Upper lobe of left lung (tissue), 6 donors: ENCODE measurements at regions not wholly inside any gene's neighbourhood (a gene's known extent, or its start where the extent isn't known, plus 50 kb on each side); places are given as distances from the start of the nearest gene placed in this dataset.
"Not testable (repeated sequence)": the region's sequence is repeated elsewhere in the genome, so short reads cannot be mapped to it uniquely, and the experiment has no call there.

Experiments used
- ATAC-seq, 2 donors: fragments of 200-7000 bp; cut with Tn5 transposase; one replicate each; pipeline ENCODE4 v1.9.1; 2022; ENCODE audit warnings: mild to moderate bottlenecking in 2 of 2, moderate library complexity in 2 of 2; ENCODE audit not compliant: low FRiP score in 2 of 2
- DNase-seq, 2 donors: peaks; one replicate each; pipeline ENCODE4 v3.0.0-alpha.2; 2019 to 2020
- H3K27ac ChIP-seq, 4 donors: fragments of 200-600 bp; sonication (generic); one replicate each; pipeline ENCODE4 v1.5.1; 2016 to 2019
- H3K27me3 ChIP-seq, 4 donors: fragments of 200-600 bp; sonication (generic); one replicate each; pipeline ENCODE4 v1.5.1; 2017 to 2019
- H3K36me3 ChIP-seq, 4 donors: fragments of 200-600 bp; sonication (generic); one replicate each; pipeline ENCODE4 v1.5.1; 2016 to 2019
- H3K4me1 ChIP-seq, 4 donors: fragments of 200-600 bp; sonication (generic); one replicate each; pipeline ENCODE4 v1.5.1; 2018 to 2019
- H3K4me3 ChIP-seq, 4 donors: fragments of 200-600 bp; sonication (generic); one replicate each; pipeline ENCODE4 v1.5.1; 2017 to 2019; ENCODE audit warnings: mild to moderate bottlenecking in 2 of 4, moderate library complexity in 1 of 4
- H3K9me3 ChIP-seq, 4 donors: fragments of 200-600 bp; sonication (generic); one replicate each; pipeline ENCODE4 v1.5.1; 2018 to 2019
- CTCF ChIP-seq, 6 experiments: fragments of 450-650 bp in 4 of 6; fragments of 200-600 bp in 2 of 6; sonication (generic) in 2 of 6; IDR thresholded peaks; one replicate each; pipeline ENCODE4 v1.5.1; 2016 to 2019; ENCODE audit warnings: antibody characterized with exemption in 6 of 6
- EP300 ChIP-seq, 4 donors: sonication (generic); formaldehyde crosslinking; IDR thresholded peaks; one replicate each; pipeline ENCODE4 v1.5.1; 2017; ENCODE audit warnings: antibody characterized with exemption in 4 of 4, control low read depth in 2 of 4
- POLR2A ChIP-seq, 4 donors: fragments of 450-650 bp; IDR thresholded peaks; one replicate each; pipeline ENCODE4 v1.5.1; 2016 to 2017; ENCODE audit warnings: antibody characterized with exemption in 4 of 4, mild to moderate bottlenecking in 2 of 4
- POLR2AphosphoS5 ChIP-seq, 2 donors: sonication (generic); formaldehyde crosslinking; IDR thresholded peaks; one replicate each; pipeline ENCODE4 v1.5.1; 2017; ENCODE audit warnings: antibody characterized with exemption in 2 of 2
- WGBS, 2 donors: methylation state at CpG; one replicate each; pipeline ENCODE4 v1.1.5; 2017 to 2018; 5-methylcytosine and 5-hydroxymethylcytosine counted together
- donor health status: DM: no; HTN: no; CAD: no; lungs with moderate emphysema.
- donor health status: DM: no; HTN: yes; CAD: no; lungs with severe emphysema.

GRCh38 chr14:55851301-55851700 is 266.9 kb upstream of the PELI2 start:
- TF ChIP-seq EP300 (IDR thresholded peaks at IDR 0.05) (no peak), POLR2AphosphoS5 (IDR thresholded peaks at IDR 0.05) (no peak), POLR2A (IDR thresholded peaks at IDR 0.05) (no peak), CTCF (IDR thresholded peaks at IDR 0.05) (no peak)
- Histone ChIP-seq H3K27me3 (no peaks in the 10 kb centered on the region), H3K4me3 (no peak overlapping the region), H3K36me3 (no peaks in the 10 kb centered on the region), H3K27ac (no peak overlapping the region), H3K4me1 (no peaks in the 10 kb centered on the region), H3K9me3 (no peaks in the 10 kb centered on the region)
- ATAC-seq (no peak), DNase-seq (no peak)
- 61 to 64% methylated on average over 2 of the region's 2 CpGs for WGBS, 2 donors

- no peak overlapping the region for H3K27ac ChIP-seq
- TF ChIP-seq EP300 (IDR thresholded peaks at IDR 0.05) (no peak), POLR2A (IDR thresholded peaks at IDR 0.05) (no peak), CTCF (IDR thresholded peaks at IDR 0.05) (no peak), POLR2AphosphoS5 (IDR thresholded peaks at IDR 0.05) (no peak)
- ATAC-seq (no peak), DNase-seq (no peak)
- no peaks in the 10 kb centered on the region for H3K9me3 ChIP-seq
- 89 to 98% methylated on average over 2 of the region's 2 CpGs for WGBS, 2 donors
- H3K4me1 ChIP-seq = no peaks in the 10 kb centered on the region
- H3K4me3 ChIP-seq = no peak overlapping the region
- no peaks in the 10 kb centered on the region for H3K36me3 ChIP-seq
- H3K27me3 ChIP-seq = no peaks in the 10 kb centered on the region
These were observed 266.2 kb upstream of the PELI2 start for GRCh38 chr14:55851961-55852360.

GRCh38 chr14:55855751-55856150 is 262.5 kb upstream of the PELI2 start:
- Histone ChIP-seq H3K4me1 (no peaks in the 10 kb centered on the region), H3K4me3 (no peak overlapping the region), H3K36me3 (no peaks in the 10 kb centered on the region), H3K27me3 (no peaks in the 10 kb centered on the region), H3K27ac (no peak overlapping the region), H3K9me3 (no peaks in the 10 kb centered on the region)
- no peak for TF ChIP-seq EP300 (IDR thresholded peaks at IDR 0.05)
- TF ChIP-seq POLR2A (IDR thresholded peaks at IDR 0.05) = no peak
- TF ChIP-seq POLR2AphosphoS5 (IDR thresholded peaks at IDR 0.05) = no peak
- no peak for ATAC-seq
- DNase-seq = no peak
- 65 to 84% methylated on average over 2 of the region's 2 CpGs for WGBS, 2 donors

GRCh38 chr14:55858604-55859003 is 259.6 kb upstream of the PELI2 start:
- no peak for TF ChIP-seq POLR2A (IDR thresholded peaks at IDR 0.05)
- TF ChIP-seq CTCF (IDR thresholded peaks at IDR 0.05) = no peak
- TF ChIP-seq POLR2AphosphoS5 (IDR thresholded peaks at IDR 0.05) = no peak
- TF ChIP-seq EP300 (IDR thresholded peaks at IDR 0.05) = no peak
- H3K4me3 ChIP-seq = no peak overlapping the region

GRCh38 chr14:55861561-55861960 is 256.6 kb upstream of the PELI2 start:
- H3K4me3 ChIP-seq, H3K27ac ChIP-seq, ATAC-seq, H3K27me3 ChIP-seq, H3K4me1 ChIP-seq, H3K36me3 ChIP-seq: not testable (repeated sequence)
- peaks cover 0 to 18% (median 3%) of the 10 kb centered on the region in 4 donors for H3K9me3 ChIP-seq
- 97 to 98% methylated on average over 17 of the region's 17 CpGs for WGBS, 2 donors
- DNase-seq = peak in 1 of 2 donors; percentile 32

More at GRCh38 chr14:55858604-55859003, 259.6 kb upstream of the PELI2 start:
- no peaks in the 10 kb centered on the region for H3K4me1 ChIP-seq
- peaks cover 0 to 3% (median 0%) of the 10 kb centered on the region in 4 donors for H3K9me3 ChIP-seq
- ATAC-seq (no peak), DNase-seq (no peak)
- WGBS, 2 donors = 88 to 95% methylated on average over 2 of the region's 2 CpGs
- H3K36me3 ChIP-seq = no peaks in the 10 kb centered on the region
- H3K27ac ChIP-seq = no peak overlapping the region
- no peaks in the 10 kb centered on the region for H3K27me3 ChIP-seq

GRCh38 chr14:55864890-55865655 is 253.1 kb upstream of the PELI2 start:
- peak in 1 of 2 donors; percentile 54 for DNase-seq
- H3K4me1 ChIP-seq = no peaks in the 10 kb centered on the region
- ATAC-seq = peak; percentile 24 to 49
- H3K27me3 ChIP-seq = no peaks in the 10 kb centered on the region
- no peak overlapping the region for H3K27ac ChIP-seq
- H3K4me3 ChIP-seq = no peak overlapping the region
- no peaks in the 10 kb centered on the region for H3K36me3 ChIP-seq
- WGBS, 2 donors = 81 to 92% methylated on average over 7 to 22 of the region's 22 CpGs
- H3K9me3 ChIP-seq = peaks cover 0 to 18% (median 3%) of the 10 kb centered on the region in 4 donors
- TF ChIP-seq CTCF (IDR thresholded peaks at IDR 0.05) (peak in 2 of 6 experiments; percentile 10 to 12), EP300 (IDR thresholded peaks at IDR 0.05) (no peak), POLR2AphosphoS5 (IDR thresholded peaks at IDR 0.05) (no peak), POLR2A (IDR thresholded peaks at IDR 0.05) (no peak)
